Upper lobe of left lung (tissue), 4 donors: ENCODE measurements at regions not wholly inside any gene's neighbourhood (a gene's known extent, or its start where the extent isn't known, plus 50 kb on each side); places are given as distances from the start of the nearest gene placed in this dataset.

Experiments
- POLR2A ChIP-seq, 4 donors: fragments of 450-650 bp; IDR thresholded peaks; one replicate each; pipeline ENCODE4 v1.5.1; 2016 to 2017; ENCODE audit warnings: antibody characterized with exemption in 4 of 4, mild to moderate bottlenecking in 2 of 4
- POLR2AphosphoS5 ChIP-seq, 2 donors: sonication (generic); formaldehyde crosslinking; IDR thresholded peaks; one replicate each; pipeline ENCODE4 v1.5.1; 2017; ENCODE audit warnings: antibody characterized with exemption in 2 of 2
- TF ChIP-seq, protein P1 (sequence below), 6 experiments: fragments of 450-650 bp in 4 of 6; fragments of 200-600 bp in 2 of 6; sonication (generic) in 2 of 6; IDR thresholded peaks; one replicate each; pipeline ENCODE4 v1.5.1; 2016 to 2019; ENCODE audit warnings: antibody characterized with exemption in 6 of 6

DNA sequence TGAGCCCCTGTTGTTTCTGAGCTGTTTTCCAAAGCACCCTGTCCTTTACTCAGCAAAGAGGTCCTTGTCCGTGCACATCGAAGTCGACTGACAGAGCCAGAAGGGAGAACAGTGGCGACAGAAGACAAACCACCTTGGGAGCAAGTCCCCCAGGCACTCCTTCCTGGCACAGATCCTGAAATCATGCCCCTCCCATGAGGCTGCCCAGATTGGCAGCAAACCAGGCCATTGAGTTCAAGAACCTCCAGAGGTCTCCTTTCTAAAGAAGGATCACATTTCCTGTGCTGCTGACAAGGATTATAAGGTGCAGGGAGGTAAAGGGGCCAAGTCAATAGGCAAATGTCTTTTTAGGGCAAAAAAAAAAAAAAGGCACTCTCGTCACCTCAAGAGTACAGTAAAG, 84.7 kb upstream of the HIVEP3 start:
- TF ChIP-seq, protein P1, sequence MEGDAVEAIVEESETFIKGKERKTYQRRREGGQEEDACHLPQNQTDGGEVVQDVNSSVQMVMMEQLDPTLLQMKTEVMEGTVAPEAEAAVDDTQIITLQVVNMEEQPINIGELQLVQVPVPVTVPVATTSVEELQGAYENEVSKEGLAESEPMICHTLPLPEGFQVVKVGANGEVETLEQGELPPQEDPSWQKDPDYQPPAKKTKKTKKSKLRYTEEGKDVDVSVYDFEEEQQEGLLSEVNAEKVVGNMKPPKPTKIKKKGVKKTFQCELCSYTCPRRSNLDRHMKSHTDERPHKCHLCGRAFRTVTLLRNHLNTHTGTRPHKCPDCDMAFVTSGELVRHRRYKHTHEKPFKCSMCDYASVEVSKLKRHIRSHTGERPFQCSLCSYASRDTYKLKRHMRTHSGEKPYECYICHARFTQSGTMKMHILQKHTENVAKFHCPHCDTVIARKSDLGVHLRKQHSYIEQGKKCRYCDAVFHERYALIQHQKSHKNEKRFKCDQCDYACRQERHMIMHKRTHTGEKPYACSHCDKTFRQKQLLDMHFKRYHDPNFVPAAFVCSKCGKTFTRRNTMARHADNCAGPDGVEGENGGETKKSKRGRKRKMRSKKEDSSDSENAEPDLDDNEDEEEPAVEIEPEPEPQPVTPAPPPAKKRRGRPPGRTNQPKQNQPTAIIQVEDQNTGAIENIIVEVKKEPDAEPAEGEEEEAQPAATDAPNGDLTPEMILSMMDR (IDR thresholded peaks at IDR 0.05): no peak
- TF ChIP-seq POLR2AphosphoS5 (IDR thresholded peaks at IDR 0.05): no peak
- TF ChIP-seq POLR2A (IDR thresholded peaks at IDR 0.05): no peak
